ENCODE measurements at regions not wholly inside any gene's neighbourhood (a gene's known extent, or its start where the extent isn't known, plus 50 kb on each side); places are given as distances from the start of the nearest gene placed in this dataset.

DNA sequence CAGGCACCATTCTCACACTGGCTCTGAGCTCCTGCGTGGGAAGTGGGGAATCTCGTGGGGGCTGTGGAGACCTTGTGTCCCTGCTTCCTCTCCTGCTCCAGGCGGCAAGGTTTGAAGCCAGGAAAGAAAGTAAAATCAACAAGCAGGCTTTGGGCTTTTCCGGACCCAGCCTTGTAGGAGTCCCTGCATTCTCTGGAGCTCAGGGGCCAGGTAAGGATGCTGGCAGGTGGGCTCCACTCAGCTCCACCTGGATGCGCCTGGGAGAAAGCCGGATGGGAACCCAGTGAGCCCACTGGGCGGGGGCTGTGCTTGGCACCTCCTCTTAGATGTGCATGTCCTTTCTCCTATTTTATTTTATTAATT, 362.5 kb downstream of the SEC14L1 start:
- TF ChIP-seq SP1 (IDR thresholded peaks at IDR 0.05), result no peak
- TF ChIP-seq, protein P1, sequence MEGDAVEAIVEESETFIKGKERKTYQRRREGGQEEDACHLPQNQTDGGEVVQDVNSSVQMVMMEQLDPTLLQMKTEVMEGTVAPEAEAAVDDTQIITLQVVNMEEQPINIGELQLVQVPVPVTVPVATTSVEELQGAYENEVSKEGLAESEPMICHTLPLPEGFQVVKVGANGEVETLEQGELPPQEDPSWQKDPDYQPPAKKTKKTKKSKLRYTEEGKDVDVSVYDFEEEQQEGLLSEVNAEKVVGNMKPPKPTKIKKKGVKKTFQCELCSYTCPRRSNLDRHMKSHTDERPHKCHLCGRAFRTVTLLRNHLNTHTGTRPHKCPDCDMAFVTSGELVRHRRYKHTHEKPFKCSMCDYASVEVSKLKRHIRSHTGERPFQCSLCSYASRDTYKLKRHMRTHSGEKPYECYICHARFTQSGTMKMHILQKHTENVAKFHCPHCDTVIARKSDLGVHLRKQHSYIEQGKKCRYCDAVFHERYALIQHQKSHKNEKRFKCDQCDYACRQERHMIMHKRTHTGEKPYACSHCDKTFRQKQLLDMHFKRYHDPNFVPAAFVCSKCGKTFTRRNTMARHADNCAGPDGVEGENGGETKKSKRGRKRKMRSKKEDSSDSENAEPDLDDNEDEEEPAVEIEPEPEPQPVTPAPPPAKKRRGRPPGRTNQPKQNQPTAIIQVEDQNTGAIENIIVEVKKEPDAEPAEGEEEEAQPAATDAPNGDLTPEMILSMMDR (IDR thresholded peaks at IDR 0.05; ENCODE audit: low read depth, low read length, missing input control), result no peak
- no peak for TF ChIP-seq RAD21 (IDR thresholded peaks at IDR 0.05)
- TF ChIP-seq, protein P2, sequence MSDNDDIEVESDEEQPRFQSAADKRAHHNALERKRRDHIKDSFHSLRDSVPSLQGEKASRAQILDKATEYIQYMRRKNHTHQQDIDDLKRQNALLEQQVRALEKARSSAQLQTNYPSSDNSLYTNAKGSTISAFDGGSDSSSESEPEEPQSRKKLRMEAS (IDR thresholded peaks at IDR 0.05), result no peak
- no peak for TF ChIP-seq ATF3 (IDR thresholded peaks at IDR 0.05)
- no peak for TF ChIP-seq REST (IDR thresholded peaks at IDR 0.05)
- TF ChIP-seq TAF1 (conservative IDR thresholded peaks at IDR 0.05), result no peak
- no peak for TF ChIP-seq GABPA (IDR thresholded peaks at IDR 0.05 in 1 of 2, conservative IDR thresholded peaks at IDR 0.05 in 1 of 2)
- TF ChIP-seq EGR1 (IDR thresholded peaks at IDR 0.05; ENCODE audit: low read depth in 2 of 2), result no peak
- no peak for TF ChIP-seq YY1 (IDR thresholded peaks at IDR 0.05)
- TF ChIP-seq JUND (IDR thresholded peaks at IDR 0.05), result no peak

Measured in liver (tissue), 3 donors.